ENCODE measurements at regions not wholly inside any gene's neighbourhood (a gene's known extent, or its start where the extent isn't known, plus 50 kb on each side); places are given as distances from the start of the nearest gene placed in this dataset.

- POLR2A ChIA-PET, result no interaction called here
- peak overlapping the region; percentile 31 for H2AFZ ChIP-seq (ENCODE audit: low read depth, low read length)
- H3K4me3 ChIP-seq (replicated peaks in 1 of 3; ENCODE audit: insufficient read depth in 1 of 3, low read depth in 1 of 3, low read length in 3 of 3), result no peak overlapping the region
- no TSS peak for BruUV-seq (replicated peaks)
- intact Hi-C loops (cut with micrococcal nuclease) (loop anchor here (2.0 to 5.0 kb wide), 3 partner anchors 186 to 589 kb away; no protein-coding TSS in a partner anchor), dilution Hi-C loops (cut with MboI; ENCODE audit: extremely low pct_ligation_motif_present, low sequenced_read_pairs) (no loop called here)
- DNase-seq (ENCODE audit: low read depth, low spot score) (peak; percentile 45), FAIRE-seq (no peak)
- H3K9me3 ChIP-seq (replicated peaks; ENCODE audit: control insufficient read depth, insufficient read depth, low read length), result no peaks in the 10 kb centered on the region
- no peak overlapping the region for H3K9ac ChIP-seq (replicated peaks; ENCODE audit: extremely low read depth, insufficient read depth, low read length)
- H3K36me3 ChIP-seq (ENCODE audit: control insufficient read depth in 2 of 2, extremely low read depth in 1 of 2, insufficient read depth in 2 of 2, low read length in 2 of 2), result no peaks in the 10 kb centered on the region
- H3K4me1 ChIP-seq (ENCODE audit: control insufficient read depth, extremely low read depth, insufficient read depth, low read length), result no peaks in the 10 kb centered on the region
- no peaks in the 10 kb centered on the region for H3K79me2 ChIP-seq (ENCODE audit: control insufficient read depth, insufficient read depth, low read length)
- TF ChIP-seq FOS (IDR thresholded peaks at IDR 0.05; ENCODE audit: borderline replicate concordance, insufficient read depth, low read length) (no peak), POLR2A (IDR thresholded peaks at IDR 0.05; ENCODE audit: low read depth, low read length) (no peak), MYC (IDR thresholded peaks at IDR 0.05; ENCODE audit: low read depth, low read length) (no peak), CTCF (IDR thresholded peaks at IDR 0.05; ENCODE audit: extremely low read depth in 1 of 2, insufficient read depth in 1 of 2, low read depth in 1 of 2, low read length in 2 of 2) (peak; percentile 13 to 45), MAX (IDR thresholded peaks at IDR 0.05; ENCODE audit: insufficient read depth, insufficient read length) (no peak)
- CTCF ChIA-PET, result interaction anchor here (0.7 to 2.5 kb wide), 14 partner anchors 9 to 589 kb away, joined by 3 to 16 read pairs (median 4); no protein-coding TSS in a partner anchor
- H3K27ac ChIP-seq (ENCODE audit: insufficient read depth, low read depth, low read length), result no peak overlapping the region
- H4K20me1 ChIP-seq (replicated peaks; ENCODE audit: control insufficient read depth, extremely low read depth, insufficient read depth, low read length), result no peaks in the 10 kb centered on the region
- H3K27me3 ChIP-seq (ENCODE audit: control insufficient read depth in 2 of 2, insufficient read depth in 2 of 2, low read length in 2 of 2), result peaks cover 27 to 54% of the 10 kb centered on the region in 2 experiments
- H3K4me2 ChIP-seq (ENCODE audit: insufficient read depth, low read length), result peak overlapping the region; percentile 22
- no peaks in the 10 kb centered on the region for H3K9me1 ChIP-seq (replicated peaks; ENCODE audit: control insufficient read depth, extremely low read depth, insufficient read depth, low read length)
Measured at GRCh38 chr7:26078437-26079336, 73.3 kb upstream of the NFE2L3 start.
